ENCODE measurements at regions not wholly inside any gene's neighbourhood (a gene's known extent, or its start where the extent isn't known, plus 50 kb on each side); places are given as distances from the start of the nearest gene placed in this dataset.

DNA sequence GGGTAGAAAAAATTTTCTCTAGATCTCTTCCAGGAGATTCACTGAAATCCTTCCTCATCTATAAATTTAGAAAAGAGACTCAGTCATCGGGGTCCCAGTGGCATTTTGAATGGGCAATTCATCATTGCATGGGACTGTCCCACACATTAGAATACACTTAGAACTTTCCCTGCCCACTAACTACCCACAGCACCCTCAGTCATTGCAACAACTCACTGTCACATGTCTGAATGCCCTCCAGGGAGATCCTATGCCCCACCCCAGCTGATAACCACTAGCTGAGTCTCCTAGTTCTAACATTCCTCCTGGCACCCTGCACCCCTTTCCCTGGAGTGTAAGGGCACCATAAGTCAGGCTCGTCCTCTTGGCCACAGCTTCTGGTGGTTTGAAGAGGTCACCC is 89.6 kb downstream of the INSIG2 start:
- DNase-seq (ENCODE audit: insufficient read length, low spot score): no peak
- no peak for FAIRE-seq

DNA sequence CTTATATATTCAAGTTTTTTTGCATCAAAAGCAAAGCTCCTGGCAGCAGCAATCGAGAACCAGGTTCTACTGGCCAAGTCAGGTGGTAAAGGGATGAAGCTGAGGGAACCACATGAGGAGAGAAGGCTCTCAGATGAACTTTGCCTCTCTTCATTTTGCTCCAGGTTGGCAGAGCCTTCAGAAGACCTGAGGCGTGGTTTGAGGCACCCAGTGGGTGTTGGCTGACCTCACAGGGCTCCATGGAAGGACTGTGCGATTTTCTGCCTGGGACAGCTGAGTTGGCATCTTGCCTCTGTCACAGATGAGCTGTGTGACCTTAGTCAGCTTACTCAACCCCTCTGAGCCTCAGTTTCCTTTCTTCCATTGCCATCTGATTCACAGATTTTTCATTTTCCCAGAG is 89.0 kb downstream of the INSIG2 start:
- no peak for DNase-seq (ENCODE audit: insufficient read length, low spot score)
- FAIRE-seq: no peak

DNA sequence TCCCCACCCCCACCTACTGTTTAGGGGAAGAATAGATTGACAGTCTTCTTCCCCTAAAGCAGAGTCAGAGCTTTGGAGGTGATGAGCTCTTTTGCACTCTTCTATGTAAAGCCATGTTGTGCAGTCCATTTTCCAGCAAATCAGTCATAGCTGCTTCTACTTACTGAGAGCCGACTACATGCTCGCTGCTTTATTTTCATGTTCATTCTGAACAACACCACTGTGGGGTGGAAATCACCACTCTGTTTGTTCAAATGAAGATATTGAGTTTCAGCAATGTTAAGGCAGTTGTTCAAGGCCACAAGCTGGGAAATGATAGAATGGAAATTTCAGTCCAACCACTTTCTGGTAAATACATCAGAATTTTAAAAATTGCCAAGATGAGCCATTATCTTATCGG is 88.3 kb downstream of the INSIG2 start:
- FAIRE-seq: no peak
- DNase-seq (ENCODE audit: insufficient read length, low spot score): no peak

DNA sequence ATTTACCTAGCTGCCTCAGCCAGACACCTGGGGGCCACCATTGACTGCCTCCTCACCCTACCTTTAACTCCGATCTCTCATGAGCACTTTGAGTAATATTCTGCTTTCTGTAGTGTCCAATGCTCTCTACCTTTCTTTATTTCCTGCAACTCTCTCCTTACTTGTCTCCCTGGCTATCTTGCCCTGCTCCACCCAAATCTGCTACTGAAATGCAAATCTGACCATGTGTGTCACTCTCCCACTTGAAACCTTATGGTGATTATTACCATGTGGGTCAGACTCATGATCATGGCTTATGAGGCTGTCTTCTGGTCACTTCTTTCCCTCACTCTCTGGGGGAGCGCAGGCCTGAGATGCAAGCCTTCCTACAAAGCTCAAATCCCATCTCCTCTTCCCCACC is 83.3 kb downstream of the INSIG2 start:
- DNase-seq (ENCODE audit: insufficient read length, low spot score): no peak
- no peak for FAIRE-seq

DNA sequence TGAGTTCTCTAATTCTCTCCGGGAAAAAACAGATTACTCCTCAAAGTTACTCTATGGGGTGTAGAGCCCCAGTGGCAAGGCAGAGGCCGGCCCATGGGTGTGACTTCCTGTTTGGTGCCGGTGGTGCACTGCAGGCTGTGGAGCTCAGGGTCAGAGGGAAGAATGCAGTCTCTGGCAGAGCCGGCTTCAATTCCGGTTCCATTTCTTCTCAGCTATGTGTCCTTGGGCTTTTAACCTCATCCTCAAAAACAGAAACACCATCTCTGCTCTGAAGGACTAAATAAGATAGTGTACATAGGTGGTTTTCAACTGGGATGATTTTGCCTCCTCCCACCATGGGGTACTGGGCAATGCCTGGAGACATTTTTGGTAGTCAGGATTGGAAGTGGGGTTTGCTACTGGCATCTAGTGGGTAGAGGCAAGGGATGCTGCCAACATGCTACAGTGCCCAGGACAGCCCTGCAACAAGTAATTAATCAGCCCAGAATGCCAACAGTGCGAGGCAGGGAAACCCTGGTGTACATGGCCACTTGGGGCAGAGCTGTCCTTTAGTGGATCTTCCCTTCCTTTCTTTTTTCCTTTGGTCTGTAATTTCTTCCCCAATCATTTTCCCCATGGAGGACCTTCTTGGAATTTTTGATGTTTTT is 81.2 kb downstream of the INSIG2 start:
- DNase-seq (ENCODE audit: insufficient read length, low spot score) (no peak), FAIRE-seq (no peak)

DNA sequence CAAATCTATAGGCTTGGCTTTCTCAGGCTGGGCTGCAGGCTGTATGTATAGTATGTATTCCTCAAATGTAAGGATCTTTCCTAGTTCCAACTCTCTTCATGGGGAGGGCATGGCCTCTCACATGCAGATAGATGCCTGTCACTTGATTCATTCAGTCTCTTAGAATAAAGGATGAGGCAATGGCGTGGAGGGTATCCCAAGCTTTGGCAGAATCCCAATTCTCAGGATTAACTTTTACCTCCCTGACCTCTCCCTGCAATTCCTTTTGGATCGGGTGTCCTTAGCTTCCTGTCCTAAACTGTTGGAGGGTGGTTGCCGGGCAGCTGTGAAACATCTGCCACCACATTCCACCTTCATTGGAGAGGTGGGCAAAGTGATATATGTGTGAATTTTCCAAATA is 80.3 kb downstream of the INSIG2 start:
- DNase-seq (ENCODE audit: insufficient read length, low spot score) (no peak), FAIRE-seq (no peak)

DNA sequence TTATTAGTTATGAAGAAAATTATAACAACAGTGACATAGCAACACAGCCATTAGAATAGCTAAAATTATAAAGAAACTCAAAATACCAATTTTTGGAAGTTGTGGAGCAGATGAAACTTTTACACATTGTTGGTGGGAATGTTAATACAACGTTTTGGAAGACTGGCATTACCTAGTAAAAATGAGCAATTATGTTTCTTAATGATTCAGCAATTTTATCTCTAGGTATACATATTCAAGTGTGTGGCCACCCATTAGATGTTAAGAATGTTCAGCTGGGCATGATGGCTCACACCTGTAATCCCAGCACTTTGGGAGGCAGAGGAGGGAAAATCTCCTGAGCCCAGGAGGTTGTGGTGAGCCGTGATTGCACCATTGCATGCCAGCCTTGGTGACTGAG is 78.8 kb downstream of the INSIG2 start:
- DNase-seq (ENCODE audit: insufficient read length, low spot score) (no peak), FAIRE-seq (no peak)

DNA sequence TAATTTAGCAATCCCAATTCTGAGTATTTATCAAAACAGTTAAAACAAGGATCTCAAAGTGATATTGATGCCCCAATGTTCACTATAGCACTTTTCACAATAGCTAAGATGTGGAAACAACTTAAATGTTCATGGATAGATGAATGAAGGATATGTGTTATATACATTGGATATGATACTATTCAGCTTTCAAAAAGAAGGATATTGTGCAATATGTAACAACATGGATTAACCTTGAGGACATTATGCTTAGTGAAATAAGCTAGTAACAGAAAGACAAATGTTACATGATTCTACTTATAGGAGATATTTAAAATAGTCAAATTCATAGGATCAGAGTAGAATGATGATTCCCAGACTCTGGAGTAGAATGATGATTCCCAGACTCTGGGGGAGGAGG is 78.0 kb downstream of the INSIG2 start:
- no peak for FAIRE-seq

DNA sequence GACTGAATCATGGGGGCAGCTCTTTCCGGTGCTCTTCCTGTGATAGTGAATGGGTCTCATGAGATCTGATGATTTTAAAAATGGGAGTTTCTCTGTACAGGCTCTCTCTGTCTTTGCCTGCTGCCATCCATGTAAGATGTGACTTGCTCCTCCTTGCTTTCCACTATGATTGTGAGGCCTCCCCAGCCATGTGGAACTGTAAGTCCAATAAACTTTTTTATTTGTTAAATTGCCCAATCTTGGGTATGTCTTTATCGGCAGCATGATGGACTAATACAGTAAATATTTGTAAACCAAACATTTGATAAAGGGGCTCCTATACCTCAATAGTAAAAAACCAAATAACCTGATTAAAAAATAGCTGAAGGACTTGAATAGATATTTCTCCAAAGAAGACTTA is 77.3 kb downstream of the INSIG2 start:
- FAIRE-seq: no peak
- no peak for DNase-seq (ENCODE audit: insufficient read length, low spot score)

More for the DNA sequence above, 78.0 kb downstream of the INSIG2 start:
- DNase-seq (ENCODE audit: insufficient read length, low spot score): no peak

All from HTR-8/SVneo (cell line).